Mesendoderm (in vitro differentiated cells): ENCODE measurements at regions not wholly inside any gene's neighbourhood (a gene's known extent, or its start where the extent isn't known, plus 50 kb on each side); places are given as distances from the start of the nearest gene placed in this dataset.

Experiments
- DNase-seq: peaks from one replicate; pipeline ENCODE4 v3.0.0; 2013
- H2AK5ac ChIP-seq: 2 replicates; pipeline ENCODE4 v1.6.1; 2013; ENCODE audit warnings: low read length, inconsistent platforms
- H2BK120ac ChIP-seq: 2 replicates; pipeline ENCODE4 v1.6.1; 2013; ENCODE audit warnings: low read depth, mild to moderate bottlenecking, low read length, moderate library complexity, mixed read lengths
- H2BK15ac ChIP-seq: replicated peaks from 2 replicates; pipeline ENCODE4 v1.6.1; 2013; ENCODE audit warnings: low read depth, mild to moderate bottlenecking, moderate library complexity
- H2BK5ac ChIP-seq: 2 replicates; pipeline ENCODE4 v1.6.1; 2013; ENCODE audit warnings: low read length, inconsistent platforms
- H3K18ac ChIP-seq: 2 replicates; pipeline ENCODE4 v1.6.1; 2013; ENCODE audit warnings: mild to moderate bottlenecking, low read length, mixed read lengths
- H3K23ac ChIP-seq: one replicate; pipeline ENCODE4 v1.6.1; 2013; ENCODE audit warnings: low read length
- H3K27ac ChIP-seq: 2 replicates; pipeline ENCODE4 v1.5.1; 2013; ENCODE audit warnings: low read depth, mild to moderate bottlenecking, inconsistent platforms, low read length, moderate library complexity
- H3K27me3 ChIP-seq: 2 replicates; pipeline ENCODE4 v1.6.1; 2013; ENCODE audit warnings: low read length, control low read depth, mild to moderate bottlenecking, inconsistent platforms; ENCODE audit not compliant: insufficient read depth, poor library complexity
- H3K36me3 ChIP-seq: 2 replicates; pipeline ENCODE4 v1.6.1; 2013; ENCODE audit warnings: low read length, inconsistent platforms; ENCODE audit not compliant: control insufficient read depth, insufficient read depth
- H3K4ac ChIP-seq: one replicate; pipeline ENCODE4 v1.6.1; 2013; ENCODE audit warnings: low read depth, mild to moderate bottlenecking, low read length, moderate library complexity
- H3K4me1 ChIP-seq: 2 replicates; pipeline ENCODE4 v1.6.1; 2013; ENCODE audit warnings: low read depth, low read length, inconsistent platforms; ENCODE audit not compliant: control insufficient read depth
- H3K4me2 ChIP-seq: 2 replicates; pipeline ENCODE4 v1.6.1; 2013; ENCODE audit warnings: low read length
- H3K4me3 ChIP-seq: 2 replicates; pipeline ENCODE4 v1.5.1; 2013; ENCODE audit warnings: mild to moderate bottlenecking, low read length
- H3K56ac ChIP-seq: one replicate; pipeline ENCODE4 v1.6.1; 2013; ENCODE audit warnings: low read length
- H3K79me1 ChIP-seq: 2 replicates; pipeline ENCODE4 v1.6.1; 2013; ENCODE audit warnings: low read length, inconsistent platforms
- H3K79me2 ChIP-seq: 2 replicates; pipeline ENCODE4 v1.6.1; 2013; ENCODE audit warnings: mild to moderate bottlenecking, low read length; ENCODE audit not compliant: control insufficient read depth, insufficient read depth
- H3K9ac ChIP-seq: 2 replicates; pipeline ENCODE4 v1.6.1; 2013; ENCODE audit warnings: low read length, inconsistent platforms
- H4K5ac ChIP-seq: one replicate; pipeline ENCODE4 v1.6.1; 2013; ENCODE audit warnings: low read length
- H4K8ac ChIP-seq: one replicate; pipeline ENCODE4 v1.6.1; 2013; ENCODE audit warnings: low read depth, mild to moderate bottlenecking, control low read depth, low read length, moderate library complexity
- WGBS: extraction: QIAGEN DNeasy Blood & Tissue Kit; methylation state at CpG from one replicate; pipeline ENCODE4 v1.1.7; 2013; ENCODE audit warnings: low lambda C conversion rate, missing lambda C conversion rate; ENCODE audit not compliant: insufficient coverage; ENCODE audit errors: extremely low coverage; 5-methylcytosine and 5-hydroxymethylcytosine counted together

- Histone ChIP-seq H4K5ac (no peak overlapping the region), H3K4me2 (no peak overlapping the region), H3K79me1 (no peaks in the 10 kb centered on the region), H3K9ac (no peak overlapping the region), H3K27me3 (no peaks in the 10 kb centered on the region), H3K56ac (no peak overlapping the region), H3K27ac (no peak overlapping the region), H2BK15ac (no peak overlapping the region), H3K4me3 (no peak overlapping the region), H2BK5ac (no peak overlapping the region), H3K18ac (no peak overlapping the region), H3K23ac (no peak overlapping the region), H2BK120ac (no peak overlapping the region), H3K4ac (no peak overlapping the region), H3K79me2 (no peaks in the 10 kb centered on the region), H4K8ac (no peak overlapping the region), H3K4me1 (no peaks in the 10 kb centered on the region), H3K36me3 (no peaks in the 10 kb centered on the region), H2AK5ac (no peak overlapping the region)
- DNase-seq: no peak
- WGBS: no CpG with 5 or more reads among the region's 1 CpG
These were observed 59.4 kb upstream of the AHR start for GRCh38 chr7:17239046-17239445.

GRCh38 chr7:17239683-17240521 lies 58.5 kb upstream of the AHR start:
- H2BK5ac ChIP-seq: no peak overlapping the region
- H3K79me2 ChIP-seq: no peaks in the 10 kb centered on the region
- peak overlapping the region; percentile 85 for H2BK15ac ChIP-seq
- no peak overlapping the region for H3K27ac ChIP-seq
- no peak overlapping the region for H3K23ac ChIP-seq
- H3K36me3 ChIP-seq: no peaks in the 10 kb centered on the region
- H3K4me3 ChIP-seq: no peak overlapping the region
- WGBS: no CpG with 5 or more reads among the region's 7 CpGs
- peak; percentile 7 for DNase-seq
- H3K9ac ChIP-seq: no peak overlapping the region
- peak overlapping the region; percentile 36 for H3K4ac ChIP-seq
- no peak overlapping the region for H3K18ac ChIP-seq
- H2BK120ac ChIP-seq: no peak overlapping the region
- no peak overlapping the region for H3K4me2 ChIP-seq
- H3K56ac ChIP-seq: no peak overlapping the region
- no peak overlapping the region for H4K5ac ChIP-seq
- no peak overlapping the region for H4K8ac ChIP-seq
- H3K79me1 ChIP-seq: no peaks in the 10 kb centered on the region
- H3K27me3 ChIP-seq: no peaks in the 10 kb centered on the region
- no peak overlapping the region for H2AK5ac ChIP-seq
- H3K4me1 ChIP-seq: no peaks in the 10 kb centered on the region

DNA sequence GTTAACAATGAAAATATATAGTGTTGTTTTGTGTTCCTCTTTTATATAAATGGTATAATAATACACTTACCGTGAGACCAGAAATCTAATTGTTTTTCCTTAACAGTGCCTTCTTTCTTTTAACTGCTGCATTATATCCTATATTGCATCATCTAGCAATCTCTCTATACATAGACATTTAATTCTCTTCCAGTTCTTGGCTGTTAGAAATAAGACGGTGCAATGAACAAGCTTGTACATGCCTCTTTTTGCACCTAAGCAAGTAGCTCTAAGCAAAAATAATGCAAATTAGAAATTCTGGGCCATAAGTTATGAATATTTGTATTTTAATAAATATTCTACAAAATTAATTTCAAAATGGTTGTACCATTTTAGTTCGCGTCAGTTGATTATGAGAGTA lies 55.9 kb upstream of the AHR start:
- no peaks in the 10 kb centered on the region for H3K27me3 ChIP-seq
- H3K36me3 ChIP-seq: no peaks in the 10 kb centered on the region
- no peak overlapping the region for H2BK15ac ChIP-seq
- H2BK5ac ChIP-seq: no peak overlapping the region
- H2AK5ac ChIP-seq: no peak overlapping the region
- no peak overlapping the region for H3K4ac ChIP-seq
- no peak overlapping the region for H4K5ac ChIP-seq
- H4K8ac ChIP-seq: no peak overlapping the region
- WGBS: no CpG with 5 or more reads among the region's 4 CpGs
- H3K23ac ChIP-seq: no peak overlapping the region
- H3K4me2 ChIP-seq: no peak overlapping the region
- no peak for DNase-seq
- no peak overlapping the region for H3K4me3 ChIP-seq
- H3K27ac ChIP-seq: no peak overlapping the region
- H3K9ac ChIP-seq: no peak overlapping the region
- H3K18ac ChIP-seq: no peak overlapping the region
- no peaks in the 10 kb centered on the region for H3K4me1 ChIP-seq
- no peaks in the 10 kb centered on the region for H3K79me1 ChIP-seq
- no peak overlapping the region for H2BK120ac ChIP-seq
- H3K79me2 ChIP-seq: no peaks in the 10 kb centered on the region
- H3K56ac ChIP-seq: no peak overlapping the region

GRCh38 chr7:17244786-17245185 lies 53.7 kb upstream of the AHR start:
- WGBS: no CpG with 5 or more reads among the region's 2 CpGs
- no peak overlapping the region for H4K5ac ChIP-seq
- H3K36me3 ChIP-seq: no peaks in the 10 kb centered on the region
- no peak for DNase-seq
- H3K9ac ChIP-seq: no peak overlapping the region
- no peaks in the 10 kb centered on the region for H3K79me1 ChIP-seq
- no peak overlapping the region for H3K23ac ChIP-seq
- H3K4me3 ChIP-seq: no peak overlapping the region
- H3K27me3 ChIP-seq: no peaks in the 10 kb centered on the region
- H3K79me2 ChIP-seq: no peaks in the 10 kb centered on the region
- H3K27ac ChIP-seq: no peak overlapping the region
- H3K4me2 ChIP-seq: no peak overlapping the region
- H2BK15ac ChIP-seq: no peak overlapping the region
- no peak overlapping the region for H2BK120ac ChIP-seq
- H3K18ac ChIP-seq: no peak overlapping the region
- no peak overlapping the region for H3K4ac ChIP-seq
- H4K8ac ChIP-seq: no peak overlapping the region
- H2AK5ac ChIP-seq: no peak overlapping the region
- H3K56ac ChIP-seq: no peak overlapping the region
- no peak overlapping the region for H2BK5ac ChIP-seq
- no peaks in the 10 kb centered on the region for H3K4me1 ChIP-seq

DNA sequence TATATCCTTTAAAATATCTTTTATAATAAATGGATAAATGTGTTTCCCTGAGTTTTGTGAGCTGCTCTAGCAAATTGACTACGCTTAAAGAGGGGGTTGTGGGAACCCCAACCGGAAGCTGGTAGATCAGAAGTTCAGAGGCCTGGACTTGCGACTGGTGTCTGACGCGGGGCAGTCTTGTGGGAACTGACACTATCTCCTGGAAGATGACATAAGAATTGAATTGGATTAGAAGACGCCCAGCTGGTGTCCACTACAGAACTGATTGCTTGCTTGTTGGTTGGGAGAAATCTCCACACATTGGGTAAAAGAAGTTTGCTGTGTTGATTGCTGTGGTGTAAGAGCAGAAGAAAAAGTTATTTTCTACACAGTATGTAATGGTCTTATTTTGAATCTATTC lies 51.1 kb upstream of the AHR start:
- Histone ChIP-seq H4K8ac (no peak overlapping the region), H4K5ac (no peak overlapping the region), H3K4me3 (no peak overlapping the region), H3K18ac (no peak overlapping the region), H2BK120ac (no peak overlapping the region), H2BK15ac (no peak overlapping the region), H3K23ac (no peak overlapping the region), H3K27ac (no peak overlapping the region), H3K9ac (no peak overlapping the region), H3K4ac (no peak overlapping the region), H3K79me2 (no peaks in the 10 kb centered on the region), H3K79me1 (no peaks in the 10 kb centered on the region), H3K4me1 (no peaks in the 10 kb centered on the region), H3K36me3 (no peaks in the 10 kb centered on the region), H3K4me2 (no peak overlapping the region), H3K56ac (no peak overlapping the region), H2AK5ac (no peak overlapping the region), H3K27me3 (no peaks in the 10 kb centered on the region), H2BK5ac (no peak overlapping the region)
- DNase-seq: peak; percentile 26
- WGBS: no CpG with 5 or more reads among the region's 6 CpGs

GRCh38 chr7:17248527-17248926 lies 49.9 kb upstream of the AHR start:
- Histone ChIP-seq H3K4ac (no peak overlapping the region), H3K4me2 (no peak overlapping the region), H4K5ac (no peak overlapping the region), H3K56ac (no peak overlapping the region), H3K4me1 (no peaks in the 10 kb centered on the region), H2BK15ac (no peak overlapping the region), H3K79me1 (no peaks in the 10 kb centered on the region), H3K9ac (no peak overlapping the region), H2BK120ac (no peak overlapping the region), H3K4me3 (no peak overlapping the region), H3K18ac (no peak overlapping the region), H3K36me3 (no peaks in the 10 kb centered on the region), H3K27ac (no peak overlapping the region), H3K27me3 (no peaks in the 10 kb centered on the region), H3K79me2 (no peaks in the 10 kb centered on the region), H3K23ac (no peak overlapping the region), H2AK5ac (no peak overlapping the region), H4K8ac (no peak overlapping the region), H2BK5ac (no peak overlapping the region)
- 100% methylated on average over 1 of the region's 2 CpGs for WGBS
- DNase-seq: no peak
